Colonic mucosa (tissue), 4 donors: ENCODE measurements at regions not wholly inside any gene's neighbourhood (a gene's known extent, or its start where the extent isn't known, plus 50 kb on each side); places are given as distances from the start of the nearest gene placed in this dataset.

Source experiments
- DNase-seq: peaks from one replicate; pipeline ENCODE4 v3.0.0-alpha.2; 2020
- H3K27ac ChIP-seq: fragments of 200-600 bp; one replicate; pipeline ENCODE4 v1.8.0; 2021
- H3K27me3 ChIP-seq: fragments of 200-600 bp; one replicate; pipeline ENCODE4 v1.8.0; 2021
- H3K36me3 ChIP-seq: fragments of 200-600 bp; one replicate; pipeline ENCODE4 v1.8.0; 2021
- H3K4me1 ChIP-seq: fragments of 200-600 bp; one replicate; pipeline ENCODE4 v1.8.0; 2021; ENCODE audit warnings: mild to moderate bottlenecking
- H3K4me3 ChIP-seq: fragments of 200-600 bp; one replicate; pipeline ENCODE4 v1.8.0; 2021
- H3K9ac ChIP-seq, 2 donors: one replicate each; pipeline ENCODE4 v1.7.0; 2013; ENCODE audit warnings: control low read depth in 2 of 2, low read depth in 2 of 2, low read length in 2 of 2
- H3K9me3 ChIP-seq: fragments of 200-600 bp; one replicate; pipeline ENCODE4 v1.8.0; 2021
- intact Hi-C: fragments of 100-400 bp; cut with DNase I; formaldehyde crosslinking; loops from one replicate; pipeline ENCODE4 v1.14.1; 2022
- TF ChIP-seq, protein P1 (sequence below): fragments of 200-600 bp; IDR thresholded peaks from one replicate; pipeline ENCODE4 v1.8.0; 2022; ENCODE audit warnings: antibody characterized with exemption, mild to moderate bottlenecking
- donor health status: healthy.
- donor health status: DM: no; HTN: no; CAD: no.
- donor health status: DM: no; HTN: no; CAD: no.

- Histone ChIP-seq H3K9ac (no peak overlapping the region), H3K36me3 (no peaks in the 10 kb centered on the region), H3K4me1 (no peaks in the 10 kb centered on the region), H3K4me3 (no peak overlapping the region), H3K27ac (no peak overlapping the region), H3K27me3 (no peaks in the 10 kb centered on the region), H3K9me3 (no peaks in the 10 kb centered on the region)
- intact Hi-C loops = no loop called here
- no peak for DNase-seq
- TF ChIP-seq, protein P1, sequence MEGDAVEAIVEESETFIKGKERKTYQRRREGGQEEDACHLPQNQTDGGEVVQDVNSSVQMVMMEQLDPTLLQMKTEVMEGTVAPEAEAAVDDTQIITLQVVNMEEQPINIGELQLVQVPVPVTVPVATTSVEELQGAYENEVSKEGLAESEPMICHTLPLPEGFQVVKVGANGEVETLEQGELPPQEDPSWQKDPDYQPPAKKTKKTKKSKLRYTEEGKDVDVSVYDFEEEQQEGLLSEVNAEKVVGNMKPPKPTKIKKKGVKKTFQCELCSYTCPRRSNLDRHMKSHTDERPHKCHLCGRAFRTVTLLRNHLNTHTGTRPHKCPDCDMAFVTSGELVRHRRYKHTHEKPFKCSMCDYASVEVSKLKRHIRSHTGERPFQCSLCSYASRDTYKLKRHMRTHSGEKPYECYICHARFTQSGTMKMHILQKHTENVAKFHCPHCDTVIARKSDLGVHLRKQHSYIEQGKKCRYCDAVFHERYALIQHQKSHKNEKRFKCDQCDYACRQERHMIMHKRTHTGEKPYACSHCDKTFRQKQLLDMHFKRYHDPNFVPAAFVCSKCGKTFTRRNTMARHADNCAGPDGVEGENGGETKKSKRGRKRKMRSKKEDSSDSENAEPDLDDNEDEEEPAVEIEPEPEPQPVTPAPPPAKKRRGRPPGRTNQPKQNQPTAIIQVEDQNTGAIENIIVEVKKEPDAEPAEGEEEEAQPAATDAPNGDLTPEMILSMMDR = no peak
Observed at GRCh38 chr13:38166116-38166515, 183.5 kb upstream of the UFM1 start.

DNA sequence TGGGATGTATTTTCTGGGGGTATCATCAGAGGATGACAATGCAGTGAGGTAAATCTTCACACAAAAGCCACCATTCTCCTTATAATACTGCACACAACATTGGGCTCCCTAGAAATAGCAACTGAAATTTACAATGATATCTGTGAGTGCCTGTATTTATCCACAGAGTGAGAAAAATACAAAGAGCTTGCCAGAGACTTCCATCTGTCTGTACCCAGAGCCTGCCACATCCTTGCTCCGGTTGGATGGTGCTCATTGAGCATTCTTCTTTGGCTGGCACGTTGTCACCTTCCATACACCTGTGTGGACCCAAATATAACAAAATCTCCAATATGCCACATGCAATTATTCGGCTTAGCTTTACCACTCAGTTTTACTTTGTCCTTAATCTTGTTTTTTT is 189.5 kb upstream of the UFM1 start:
- no peak overlapping the region for H3K27ac ChIP-seq
- no peak overlapping the region for H3K9ac ChIP-seq
- intact Hi-C loops = no loop called here
- no peaks in the 10 kb centered on the region for H3K36me3 ChIP-seq
- H3K27me3 ChIP-seq = no peaks in the 10 kb centered on the region
- H3K4me3 ChIP-seq = no peak overlapping the region
- H3K9me3 ChIP-seq = no peaks in the 10 kb centered on the region
- no peak for DNase-seq
- TF ChIP-seq, protein P1 = no peak
- no peaks in the 10 kb centered on the region for H3K4me1 ChIP-seq

- no peak for DNase-seq
- TF ChIP-seq, protein P1 = no peak
- Histone ChIP-seq H3K9ac (no peak overlapping the region), H3K9me3 (no peaks in the 10 kb centered on the region), H3K4me3 (no peak overlapping the region), H3K4me1 (no peaks in the 10 kb centered on the region), H3K27me3 (no peaks in the 10 kb centered on the region), H3K36me3 (no peaks in the 10 kb centered on the region), H3K27ac (no peak overlapping the region)
- intact Hi-C loops = no loop called here
Observed at GRCh38 chr13:38159710-38160109, 189.9 kb upstream of the UFM1 start.

GRCh38 chr13:38147050-38147449 is 202.6 kb upstream of the UFM1 start:
- TF ChIP-seq, protein P1 = no peak
- Histone ChIP-seq H3K9me3 (no peaks in the 10 kb centered on the region), H3K27ac (peak overlapping the region; percentile 60), H3K27me3 (no peaks in the 10 kb centered on the region), H3K4me1 (no peaks in the 10 kb centered on the region), H3K4me3 (no peak overlapping the region), H3K36me3 (no peaks in the 10 kb centered on the region), H3K9ac (no peak overlapping the region)
- intact Hi-C loops = no loop called here
- DNase-seq = peak; percentile 23

DNA sequence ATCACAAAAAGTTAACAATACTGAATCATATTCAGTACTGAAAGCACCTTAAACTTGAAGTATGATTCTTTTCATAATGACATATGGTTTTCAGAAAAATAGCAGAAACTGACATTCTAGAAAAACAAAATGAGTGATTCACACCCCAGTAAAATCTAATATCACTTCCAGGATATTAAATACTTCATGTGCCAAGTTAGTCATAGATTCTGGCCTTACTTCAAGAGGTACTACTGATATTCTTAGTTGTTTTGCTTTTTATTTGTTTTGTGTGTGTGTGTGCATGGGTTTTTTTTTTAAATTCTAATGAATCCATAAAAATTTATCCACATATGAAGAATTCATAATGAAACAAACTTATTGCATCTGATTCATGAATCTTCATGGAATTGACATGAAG is 207.9 kb upstream of the UFM1 start:
- Histone ChIP-seq H3K9ac (no peak overlapping the region), H3K27me3 (no peaks in the 10 kb centered on the region), H3K4me3 (no peak overlapping the region), H3K27ac (no peak overlapping the region), H3K9me3 (no peaks in the 10 kb centered on the region), H3K36me3 (no peaks in the 10 kb centered on the region), H3K4me1 (no peaks in the 10 kb centered on the region)
- TF ChIP-seq, protein P1 = no peak
- DNase-seq = no peak
- intact Hi-C loops = no loop called here

GRCh38 chr13:38135592-38135991 is 214.1 kb upstream of the UFM1 start:
- DNase-seq = no peak
- no peak overlapping the region for H3K27ac ChIP-seq
- intact Hi-C loops = no loop called here
- TF ChIP-seq, protein P1 = no peak
- H3K4me1 ChIP-seq = no peaks in the 10 kb centered on the region
- H3K36me3 ChIP-seq = no peaks in the 10 kb centered on the region
- no peak overlapping the region for H3K9ac ChIP-seq
- no peaks in the 10 kb centered on the region for H3K9me3 ChIP-seq
- no peak overlapping the region for H3K4me3 ChIP-seq
- H3K27me3 ChIP-seq = no peaks in the 10 kb centered on the region
